ENCODE measurements at regions not wholly inside any gene's neighbourhood (a gene's known extent, or its start where the extent isn't known, plus 50 kb on each side); places are given as distances from the start of the nearest gene placed in this dataset.
"Not testable (repeated sequence)": the region's sequence is repeated elsewhere in the genome, so short reads cannot be mapped to it uniquely, and the experiment has no call there.

- no peak for DNase-seq
- Mint-ChIP-seq H3K4me3 (no peak overlapping the region), H3K9me3 (peaks cover 5% of the 10 kb centered on the region), H3K27me3 (no peaks in the 10 kb centered on the region), H3K4me1 (ENCODE audit: low read depth) (no peaks in the 10 kb centered on the region), H3K36me3 (ENCODE audit: low read depth) (no peaks in the 10 kb centered on the region), H3K27ac (no peak overlapping the region)
Observed at GRCh38 chr10:131838966-131839742, 61.7 kb upstream of the PPP2R2D start.

DNA sequence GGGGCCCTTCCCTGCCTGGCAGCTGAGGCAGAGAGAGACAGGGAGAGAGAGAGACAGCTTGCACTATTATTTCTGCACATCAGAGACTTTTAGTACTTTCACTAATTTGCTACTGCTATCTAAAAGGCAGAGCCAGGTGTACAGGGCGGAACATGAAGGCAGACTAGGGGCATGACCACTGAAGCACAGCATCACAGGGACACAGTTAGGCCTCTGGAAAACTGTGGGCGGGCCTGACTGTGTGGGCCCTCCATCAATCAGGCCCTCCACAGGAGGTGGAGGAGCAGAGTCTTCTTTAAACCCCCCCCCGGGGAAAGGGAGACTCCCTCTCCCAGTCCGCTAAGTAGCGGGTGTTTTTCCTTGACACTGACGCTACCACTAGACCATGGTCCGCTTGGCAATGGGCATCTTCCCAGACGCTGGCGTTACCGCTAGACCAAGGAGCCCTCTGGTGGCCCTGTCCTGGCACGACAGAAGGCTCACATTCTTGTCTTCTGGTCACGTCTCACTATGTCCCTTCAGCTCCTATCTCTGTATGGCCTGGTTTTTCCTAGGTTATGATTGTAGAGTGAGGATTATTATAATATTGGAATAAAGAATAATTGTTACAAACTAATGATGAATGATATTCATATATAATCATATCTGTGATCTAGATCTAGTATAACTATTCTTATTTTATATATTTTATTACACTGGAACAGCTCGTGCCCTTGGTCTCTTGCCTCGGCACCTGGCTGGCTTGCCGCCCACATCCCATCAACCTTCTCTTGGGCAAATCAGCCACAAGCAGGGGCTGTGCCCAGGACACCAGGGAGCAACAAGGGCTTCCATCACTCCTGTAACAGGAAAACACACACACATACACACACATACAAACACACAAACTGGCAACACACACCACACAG lies 60.7 kb upstream of the PPP2R2D start:
- not testable (repeated sequence) for DNase-seq; H3K4me1 Mint-ChIP-seq (ENCODE audit: low read depth); H3K9me3 Mint-ChIP-seq; H3K4me3 Mint-ChIP-seq; H3K27ac Mint-ChIP-seq; H3K27me3 Mint-ChIP-seq; H3K36me3 Mint-ChIP-seq (ENCODE audit: low read depth)

- Mint-ChIP-seq H3K27ac (no peak overlapping the region), H3K9me3 (no peaks in the 10 kb centered on the region), H3K4me3 (no peak overlapping the region), H3K4me1 (ENCODE audit: low read depth) (no peaks in the 10 kb centered on the region), H3K36me3 (ENCODE audit: low read depth) (no peaks in the 10 kb centered on the region), H3K27me3 (no peaks in the 10 kb centered on the region)
- no peak for DNase-seq
Observed at GRCh38 chr10:131840788-131841118, 60.1 kb upstream of the PPP2R2D start.

GRCh38 chr10:131841131-131841660 lies 59.6 kb upstream of the PPP2R2D start:
- DNase-seq: no peak
- H3K4me3 Mint-ChIP-seq: no peak overlapping the region
- no peaks in the 10 kb centered on the region for H3K9me3 Mint-ChIP-seq
- H3K27ac Mint-ChIP-seq: no peak overlapping the region
- no peaks in the 10 kb centered on the region for H3K36me3 Mint-ChIP-seq (ENCODE audit: low read depth)
- peaks cover 3% of the 10 kb centered on the region for H3K27me3 Mint-ChIP-seq
- no peaks in the 10 kb centered on the region for H3K4me1 Mint-ChIP-seq (ENCODE audit: low read depth)

DNA sequence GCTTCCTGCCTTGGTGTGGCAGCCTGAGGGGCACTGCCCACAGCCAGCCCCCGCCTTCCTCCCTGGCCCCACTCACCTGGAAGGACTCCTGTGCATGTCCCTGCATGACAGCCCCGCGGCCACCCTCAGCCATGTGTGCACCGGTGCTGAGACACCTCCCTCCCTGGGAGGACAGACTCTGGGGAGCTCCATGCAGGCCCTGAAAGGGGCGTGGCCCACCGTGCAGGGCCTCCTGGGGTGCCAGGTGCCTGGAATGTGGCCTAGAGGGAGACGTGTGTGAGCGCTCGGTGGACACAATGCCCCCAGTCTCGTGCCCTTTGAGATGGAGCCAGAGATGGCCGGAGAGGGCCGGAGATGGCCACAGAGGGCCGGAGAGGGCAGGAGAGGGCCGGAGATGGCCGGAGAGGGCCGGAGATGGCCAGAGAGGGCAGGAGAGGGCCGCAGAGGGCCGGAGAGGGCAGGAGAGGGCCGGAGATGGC lies 59.1 kb upstream of the PPP2R2D start:
- Mint-ChIP-seq H3K4me1 (ENCODE audit: low read depth) (no peaks in the 10 kb centered on the region), H3K27ac (no peak overlapping the region), H3K27me3 (peaks cover 3% of the 10 kb centered on the region), H3K9me3 (no peaks in the 10 kb centered on the region), H3K36me3 (ENCODE audit: low read depth) (no peaks in the 10 kb centered on the region), H3K4me3 (no peak overlapping the region)
- peak; percentile 20 for DNase-seq

- Mint-ChIP-seq H3K9me3 (no peaks in the 10 kb centered on the region), H3K4me1 (ENCODE audit: low read depth) (no peaks in the 10 kb centered on the region), H3K4me3 (no peak overlapping the region), H3K36me3 (ENCODE audit: low read depth) (no peaks in the 10 kb centered on the region), H3K27ac (no peak overlapping the region), H3K27me3 (peaks cover 3% of the 10 kb centered on the region)
- DNase-seq: peak; percentile 14
Observed at GRCh38 chr10:131842351-131843088, 58.3 kb upstream of the PPP2R2D start.

DNA sequence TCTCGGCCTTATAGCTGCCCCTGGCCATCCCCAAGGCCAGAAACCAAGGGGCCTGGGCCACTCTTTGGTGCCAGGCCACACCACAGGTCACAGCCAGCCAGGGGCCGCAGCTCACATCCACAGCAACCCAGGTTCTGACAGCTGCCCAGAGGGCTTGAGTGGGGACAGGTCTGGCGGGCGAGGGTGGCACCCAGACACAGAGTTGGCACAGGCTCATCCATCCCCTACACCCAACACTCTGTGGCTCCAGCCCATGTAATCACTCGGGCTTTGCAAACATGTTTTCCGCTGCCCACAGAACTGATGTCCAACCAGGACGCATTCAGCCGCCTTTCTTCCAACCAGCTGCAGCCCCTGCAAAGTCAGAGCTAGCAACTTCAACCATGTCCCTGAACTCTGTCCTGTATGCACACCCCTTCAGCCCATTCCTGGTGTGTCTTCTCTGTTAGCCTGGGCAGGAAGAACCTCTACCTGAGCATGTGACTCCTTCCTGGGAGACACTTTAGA lies 57.7 kb upstream of the PPP2R2D start:
- Mint-ChIP-seq H3K36me3 (ENCODE audit: low read depth) (no peaks in the 10 kb centered on the region), H3K27ac (no peak overlapping the region), H3K4me1 (ENCODE audit: low read depth) (no peaks in the 10 kb centered on the region), H3K9me3 (no peaks in the 10 kb centered on the region), H3K4me3 (no peak overlapping the region), H3K27me3 (peaks cover 3% of the 10 kb centered on the region)
- peak; percentile 12 for DNase-seq

DNA sequence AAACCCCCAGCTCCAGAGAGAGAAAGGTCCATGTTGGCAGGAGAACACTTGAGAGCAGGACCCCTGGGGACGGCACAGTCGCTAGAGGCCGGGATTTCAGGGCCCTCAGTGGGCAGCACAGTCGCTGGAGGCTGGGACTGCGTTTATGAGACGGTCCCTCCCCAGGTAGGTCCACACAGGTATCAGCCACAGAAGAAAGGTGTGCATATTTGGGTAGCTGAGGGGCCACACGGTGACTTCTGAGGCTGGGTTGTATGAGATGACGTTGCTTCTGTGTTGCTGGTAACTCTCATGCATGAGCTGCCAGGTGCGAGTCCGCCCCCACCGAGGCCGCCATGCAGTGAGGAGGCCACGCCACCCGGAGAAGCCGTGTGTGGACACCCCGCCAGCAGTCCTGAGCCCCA lies 56.9 kb upstream of the PPP2R2D start:
- no peak overlapping the region for H3K4me3 Mint-ChIP-seq
- peak; percentile 5 for DNase-seq
- H3K4me1 Mint-ChIP-seq (ENCODE audit: low read depth): no peaks in the 10 kb centered on the region
- H3K27me3 Mint-ChIP-seq: peaks cover 3% of the 10 kb centered on the region
- H3K36me3 Mint-ChIP-seq (ENCODE audit: low read depth): no peaks in the 10 kb centered on the region
- H3K9me3 Mint-ChIP-seq: no peaks in the 10 kb centered on the region
- no peak overlapping the region for H3K27ac Mint-ChIP-seq

- Mint-ChIP-seq H3K9me3 (no peaks in the 10 kb centered on the region), H3K27ac (no peak overlapping the region), H3K36me3 (ENCODE audit: low read depth) (no peaks in the 10 kb centered on the region), H3K27me3 (peaks cover 3% of the 10 kb centered on the region), H3K4me1 (ENCODE audit: low read depth) (no peaks in the 10 kb centered on the region), H3K4me3 (no peak overlapping the region)
- DNase-seq: peak; percentile 3
Observed at GRCh38 chr10:131844529-131845084, 56.2 kb upstream of the PPP2R2D start.

GRCh38 chr10:131845505-131846239 lies 55.1 kb upstream of the PPP2R2D start:
- peak; percentile 19 for DNase-seq
- H3K27ac Mint-ChIP-seq: no peak overlapping the region
- no peaks in the 10 kb centered on the region for H3K9me3 Mint-ChIP-seq
- no peak overlapping the region for H3K4me3 Mint-ChIP-seq
- H3K36me3 Mint-ChIP-seq (ENCODE audit: low read depth): no peaks in the 10 kb centered on the region
- peaks cover 3% of the 10 kb centered on the region for H3K27me3 Mint-ChIP-seq
- H3K4me1 Mint-ChIP-seq (ENCODE audit: low read depth): no peaks in the 10 kb centered on the region

DNA sequence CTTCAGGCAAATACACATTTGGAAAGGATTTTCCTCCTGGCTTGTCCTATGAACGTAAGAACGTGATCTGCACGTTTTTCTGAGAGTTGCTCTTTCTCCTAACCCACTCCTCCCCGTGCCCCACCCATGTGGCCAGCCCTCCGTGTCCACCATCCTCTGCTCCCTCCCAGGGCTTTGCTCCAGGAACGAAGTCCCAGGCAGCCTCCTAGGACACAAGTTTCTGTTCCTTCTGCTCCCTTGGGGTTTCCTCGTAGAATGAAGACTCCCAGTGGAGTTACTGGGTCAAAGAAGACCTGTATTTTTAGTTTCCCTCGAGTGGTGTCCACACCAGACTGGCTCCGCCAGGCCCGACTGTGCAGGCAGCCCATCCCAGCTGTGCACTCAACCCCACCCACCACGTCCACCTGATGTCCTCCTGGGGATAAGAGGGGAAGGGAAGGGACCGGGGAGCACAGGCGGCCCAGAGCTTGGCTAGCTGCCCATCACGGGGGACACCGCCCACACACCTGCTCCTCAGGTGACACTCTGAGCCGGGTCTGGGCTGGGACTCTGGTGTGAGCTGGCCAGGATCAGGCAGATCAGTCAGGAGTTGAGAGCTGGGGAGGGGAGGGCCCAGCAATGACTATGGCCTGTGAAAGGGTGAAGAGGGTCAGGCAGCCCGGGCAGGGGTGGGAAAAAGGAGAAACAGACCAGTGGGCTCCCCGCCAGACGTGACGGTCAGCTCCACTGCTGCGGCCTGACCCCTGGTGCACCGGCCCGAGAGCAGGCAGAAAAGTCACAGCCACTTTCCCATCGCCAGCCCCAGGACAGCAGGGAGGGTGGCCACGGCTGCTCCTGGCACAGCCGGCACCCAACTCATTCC lies 54.3 kb upstream of the PPP2R2D start:
- Mint-ChIP-seq H3K4me1 (ENCODE audit: low read depth) (no peaks in the 10 kb centered on the region), H3K27ac (no peak overlapping the region), H3K27me3 (peaks cover 3% of the 10 kb centered on the region), H3K4me3 (no peak overlapping the region), H3K36me3 (ENCODE audit: low read depth) (no peaks in the 10 kb centered on the region), H3K9me3 (no peaks in the 10 kb centered on the region)
- no peak for DNase-seq

DNA sequence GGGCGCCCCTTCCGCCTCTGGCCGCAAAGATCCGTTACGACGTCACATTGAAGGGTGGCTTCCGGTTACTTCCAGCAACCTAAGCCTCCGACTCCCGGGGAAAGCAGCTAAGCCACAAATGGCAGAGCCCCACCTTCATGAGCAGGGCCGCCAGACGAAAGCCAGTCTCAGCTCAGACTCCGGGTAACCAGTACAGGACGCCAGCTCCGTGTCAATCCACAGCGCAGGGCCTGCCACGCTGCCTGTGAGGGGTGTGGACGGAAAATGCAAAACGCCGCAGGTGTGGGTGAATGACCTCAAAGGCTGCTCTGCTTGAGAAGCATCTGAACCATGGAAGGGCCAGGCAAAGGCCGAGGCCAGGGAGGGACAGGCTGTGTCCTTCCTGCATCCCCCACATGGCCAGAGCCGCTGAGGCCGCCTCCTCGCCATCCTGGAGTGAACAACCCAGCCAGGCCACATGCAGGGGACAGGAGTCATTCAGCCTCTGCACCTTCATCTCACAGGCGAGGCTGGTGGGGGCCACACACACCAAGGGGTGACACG lies 53.5 kb upstream of the PPP2R2D start:
- Mint-ChIP-seq H3K9me3 (no peaks in the 10 kb centered on the region), H3K36me3 (ENCODE audit: low read depth) (no peaks in the 10 kb centered on the region), H3K4me3 (no peak overlapping the region), H3K27me3 (peaks cover 3% of the 10 kb centered on the region), H3K4me1 (ENCODE audit: low read depth) (no peaks in the 10 kb centered on the region), H3K27ac (no peak overlapping the region)
- peak; percentile 18 for DNase-seq
